ENCODE measurements at regions not wholly inside any gene's neighbourhood (a gene's known extent, or its start where the extent isn't known, plus 50 kb on each side); places are given as distances from the start of the nearest gene placed in this dataset.
"Not testable (repeated sequence)": the region's sequence is repeated elsewhere in the genome, so short reads cannot be mapped to it uniquely, and the experiment has no call there.

GRCh38 chr16:31807086-31807485 is 66.5 kb upstream of the ZNF267 start:
- no peak overlapping the region for H3K27ac ChIP-seq (ENCODE audit: low read length)
- no peak for DNase-seq
- H3K4me2 ChIP-seq (ENCODE audit: low read length) = no peak overlapping the region
- H3K27me3 ChIP-seq (ENCODE audit: low read length) = no peaks in the 10 kb centered on the region
- no peaks in the 10 kb centered on the region for H3F3A ChIP-seq (ENCODE audit: low read length, unreplicated experiment)
- H3K4me3 ChIP-seq (ENCODE audit: low read length) = no peak overlapping the region
- no peaks in the 10 kb centered on the region for H3K36me3 ChIP-seq (ENCODE audit: low read depth, low read length)
- H2AFZ ChIP-seq (ENCODE audit: low read length) = no peak overlapping the region
- no TSS peak for BruUV-seq (replicated peaks)
- CTCF ChIA-PET = no interaction called here
- H3K79me2 ChIP-seq (ENCODE audit: low read length) = no peaks in the 10 kb centered on the region
- TF ChIP-seq EZH2 (IDR thresholded peaks at IDR 0.05; ENCODE audit: low read length, unreplicated experiment) (no peak), EZH2phosphoT487 (IDR thresholded peaks at IDR 0.05; ENCODE audit: borderline replicate concordance, low read length) (no peak)
- TF ChIP-seq, protein P1, sequence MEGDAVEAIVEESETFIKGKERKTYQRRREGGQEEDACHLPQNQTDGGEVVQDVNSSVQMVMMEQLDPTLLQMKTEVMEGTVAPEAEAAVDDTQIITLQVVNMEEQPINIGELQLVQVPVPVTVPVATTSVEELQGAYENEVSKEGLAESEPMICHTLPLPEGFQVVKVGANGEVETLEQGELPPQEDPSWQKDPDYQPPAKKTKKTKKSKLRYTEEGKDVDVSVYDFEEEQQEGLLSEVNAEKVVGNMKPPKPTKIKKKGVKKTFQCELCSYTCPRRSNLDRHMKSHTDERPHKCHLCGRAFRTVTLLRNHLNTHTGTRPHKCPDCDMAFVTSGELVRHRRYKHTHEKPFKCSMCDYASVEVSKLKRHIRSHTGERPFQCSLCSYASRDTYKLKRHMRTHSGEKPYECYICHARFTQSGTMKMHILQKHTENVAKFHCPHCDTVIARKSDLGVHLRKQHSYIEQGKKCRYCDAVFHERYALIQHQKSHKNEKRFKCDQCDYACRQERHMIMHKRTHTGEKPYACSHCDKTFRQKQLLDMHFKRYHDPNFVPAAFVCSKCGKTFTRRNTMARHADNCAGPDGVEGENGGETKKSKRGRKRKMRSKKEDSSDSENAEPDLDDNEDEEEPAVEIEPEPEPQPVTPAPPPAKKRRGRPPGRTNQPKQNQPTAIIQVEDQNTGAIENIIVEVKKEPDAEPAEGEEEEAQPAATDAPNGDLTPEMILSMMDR (conservative IDR thresholded peaks at IDR 0.05; ENCODE audit: low read depth, low read length) = no peak
- ATAC-seq = no peak
- H3K4me1 ChIP-seq (ENCODE audit: insufficient read depth, low read length) = no peaks in the 10 kb centered on the region
- POLR2A ChIA-PET (ENCODE audit: unreplicated experiment) = no interaction called here
- intact Hi-C loops (cut with micrococcal nuclease) = no loop called here
- no peaks in the 10 kb centered on the region for H3K9me3 ChIP-seq (ENCODE audit: low read length)
- no peaks in the 10 kb centered on the region for H3K9me2 ChIP-seq (replicated peaks; ENCODE audit: low read length)
- no peak overlapping the region for H3K9ac ChIP-seq (ENCODE audit: low read length)
- no peaks in the 10 kb centered on the region for H4K20me1 ChIP-seq (ENCODE audit: low read length)

DNA sequence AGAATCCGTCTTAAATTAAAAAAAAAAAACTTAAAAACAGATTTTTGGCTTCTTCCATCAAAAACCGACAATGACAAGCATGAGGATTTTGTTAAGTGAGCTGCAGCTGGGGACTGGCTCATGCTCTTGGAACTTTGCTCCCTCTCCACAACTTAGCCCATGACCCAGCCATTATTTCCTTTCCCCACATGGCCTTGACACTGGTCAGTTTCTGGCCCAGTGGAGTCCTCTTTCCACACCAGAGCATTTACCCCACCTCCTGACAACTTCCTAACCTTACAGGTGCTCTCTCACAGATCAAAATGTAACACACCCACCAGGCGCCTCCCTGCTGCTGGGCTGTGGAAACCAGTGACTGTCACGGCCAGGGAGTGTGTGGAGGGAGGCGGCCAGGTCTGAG is 62.7 kb upstream of the ZNF267 start:
- Histone ChIP-seq H3K4me1 (ENCODE audit: insufficient read depth, low read length) (no peaks in the 10 kb centered on the region), H3K27me3 (ENCODE audit: low read length) (no peaks in the 10 kb centered on the region), H3K79me2 (ENCODE audit: low read length) (no peaks in the 10 kb centered on the region), H3K27ac (ENCODE audit: low read length) (no peak overlapping the region), H3F3A (ENCODE audit: low read length, unreplicated experiment) (no peaks in the 10 kb centered on the region), H3K9ac (ENCODE audit: low read length) (no peak overlapping the region), H4K20me1 (ENCODE audit: low read length) (no peaks in the 10 kb centered on the region), H3K4me2 (ENCODE audit: low read length) (no peak overlapping the region), H3K9me3 (ENCODE audit: low read length) (no peaks in the 10 kb centered on the region), H3K4me3 (ENCODE audit: low read length) (no peak overlapping the region), H2AFZ (ENCODE audit: low read length) (no peak overlapping the region), H3K36me3 (ENCODE audit: low read depth, low read length) (no peaks in the 10 kb centered on the region), H3K9me2 (replicated peaks; ENCODE audit: low read length) (no peaks in the 10 kb centered on the region)
- ChIA-PET POLR2A (ENCODE audit: unreplicated experiment) (no interaction called here), CTCF (no interaction called here)
- BruUV-seq (replicated peaks) = no TSS peak
- DNase-seq (no peak), ATAC-seq (no peak)
- intact Hi-C loops (cut with micrococcal nuclease) = no loop called here
- TF ChIP-seq EZH2 (IDR thresholded peaks at IDR 0.05; ENCODE audit: low read length, unreplicated experiment) = no peak
- TF ChIP-seq, protein P1 (conservative IDR thresholded peaks at IDR 0.05; ENCODE audit: low read depth, low read length) = no peak
- no peak for TF ChIP-seq EZH2phosphoT487 (IDR thresholded peaks at IDR 0.05; ENCODE audit: borderline replicate concordance, low read length)

DNA sequence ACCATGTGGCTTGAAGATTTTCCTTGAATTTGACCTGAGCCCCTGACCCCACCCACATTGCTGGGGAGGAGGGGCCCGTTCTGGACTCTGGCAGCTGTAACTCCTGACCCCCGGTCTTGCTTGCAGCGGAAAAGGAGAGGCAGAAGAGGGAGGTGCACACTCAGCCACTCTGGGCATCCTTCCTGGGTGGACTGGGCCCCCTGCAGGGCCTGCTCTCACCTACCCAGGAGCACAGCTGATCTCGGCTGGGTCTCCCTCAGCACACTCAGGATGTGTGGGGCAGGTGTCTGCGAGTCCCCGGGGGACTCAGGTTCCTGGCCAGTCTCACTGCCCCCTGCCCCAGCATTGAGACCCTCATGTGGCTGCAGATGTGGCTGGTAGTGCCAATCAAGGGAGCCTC is 57.5 kb upstream of the ZNF267 start:
- H4K20me1 ChIP-seq (ENCODE audit: low read length); H3K27me3 ChIP-seq (ENCODE audit: low read length); H3K9ac ChIP-seq (ENCODE audit: low read length); H3K4me3 ChIP-seq (ENCODE audit: low read length); H3K9me2 ChIP-seq (replicated peaks; ENCODE audit: low read length); POLR2A ChIA-PET (ENCODE audit: unreplicated experiment); ATAC-seq; H3K4me2 ChIP-seq (ENCODE audit: low read length); H3K4me1 ChIP-seq (ENCODE audit: insufficient read depth, low read length); H3K79me2 ChIP-seq (ENCODE audit: low read length); H3K36me3 ChIP-seq (ENCODE audit: low read depth, low read length); H3K9me3 ChIP-seq (ENCODE audit: low read length); H2AFZ ChIP-seq (ENCODE audit: low read length); H3F3A ChIP-seq (ENCODE audit: low read length, unreplicated experiment); BruUV-seq (replicated peaks); DNase-seq; intact Hi-C loops (cut with micrococcal nuclease); CTCF ChIA-PET; H3K27ac ChIP-seq (ENCODE audit: low read length): not testable (repeated sequence)
